Stimulated activated naive CD8-positive, alpha-beta T cell treated with anti-CD3 and anti-CD28 coated beads, Interleukin-15, Interleukin-2, amounts not matched to agents 100 U/mL and 50 U/mL, for 24 hours (primary cell): ENCODE measurements at regions not wholly inside any gene's neighbourhood (a gene's known extent, or its start where the extent isn't known, plus 50 kb on each side); places are given as distances from the start of the nearest gene placed in this dataset.

Experiments
- ATAC-seq: fragments of 150-1000 bp; cut with Tn5 transposase; one replicate; pipeline ENCODE4 v1.10.0; 2021
- DNase-seq: peaks from one replicate; pipeline ENCODE4 v3.0.0; 2021

- ATAC-seq, result no peak
These were observed 224.9 kb upstream of the ZNF717 start for GRCh38 chr3:76010252-76010651.

DNA sequence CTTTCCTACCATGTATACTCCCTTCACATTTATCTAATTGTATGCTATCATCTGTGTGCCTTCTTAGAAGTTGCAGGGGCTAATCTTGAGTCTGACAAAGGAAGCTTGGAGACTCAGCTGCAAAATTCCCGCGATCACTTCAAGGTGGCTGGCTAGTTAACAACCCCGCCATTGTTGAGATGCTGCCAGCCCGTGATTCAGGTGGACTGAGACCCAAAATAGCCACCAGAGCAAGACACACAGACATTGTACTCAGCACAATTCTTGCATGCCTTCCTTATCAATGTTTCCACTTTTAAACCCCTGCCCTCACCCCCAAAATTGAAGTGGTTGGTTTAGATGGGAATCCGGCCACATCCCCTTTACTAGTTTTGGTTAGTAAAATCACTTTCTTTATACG, 225.8 kb upstream of the ZNF717 start:
- ATAC-seq, result no peak
- no peak for DNase-seq

More at GRCh38 chr3:76010252-76010651, 224.9 kb upstream of the ZNF717 start:
- no peak for DNase-seq

DNA sequence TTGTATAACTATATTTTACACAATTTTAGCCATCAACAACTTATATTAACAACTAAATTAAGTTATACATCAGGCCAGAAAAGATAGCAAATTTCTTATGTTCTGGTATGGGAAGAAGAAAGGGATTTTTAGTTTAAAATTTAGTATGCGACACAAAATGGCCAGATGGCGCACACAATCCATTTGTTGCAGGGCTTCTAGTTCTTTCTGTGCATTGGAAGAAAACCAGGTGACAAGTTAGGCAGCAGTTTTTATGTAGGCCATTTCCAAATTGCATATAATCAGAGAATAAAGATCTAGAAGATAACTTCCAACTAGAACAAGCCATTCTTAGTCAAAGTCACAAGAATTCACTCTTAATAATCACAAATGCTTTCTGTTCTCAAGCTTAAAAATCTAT, 230.1 kb upstream of the ZNF717 start:
- no peak for DNase-seq
- ATAC-seq, result no peak

DNA sequence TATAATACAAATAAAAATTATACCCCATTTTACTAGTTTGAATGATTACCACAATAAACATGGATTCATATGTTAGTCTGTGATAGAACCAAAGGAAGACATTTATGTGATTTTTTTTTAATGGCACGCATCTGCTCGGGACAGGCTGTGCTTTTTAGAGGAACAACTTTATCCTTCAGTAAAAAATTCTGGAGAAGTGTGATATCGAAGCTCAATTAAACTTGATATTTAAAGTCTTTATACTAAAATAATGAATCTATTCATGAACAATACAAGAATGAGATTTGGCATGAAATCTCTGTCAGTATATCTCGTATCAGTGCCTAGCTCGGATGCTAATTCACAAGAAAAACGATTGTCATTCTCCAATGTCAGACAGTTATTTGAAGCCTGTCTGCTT, 230.8 kb upstream of the ZNF717 start:
- ATAC-seq (no peak), DNase-seq (no peak)

DNA sequence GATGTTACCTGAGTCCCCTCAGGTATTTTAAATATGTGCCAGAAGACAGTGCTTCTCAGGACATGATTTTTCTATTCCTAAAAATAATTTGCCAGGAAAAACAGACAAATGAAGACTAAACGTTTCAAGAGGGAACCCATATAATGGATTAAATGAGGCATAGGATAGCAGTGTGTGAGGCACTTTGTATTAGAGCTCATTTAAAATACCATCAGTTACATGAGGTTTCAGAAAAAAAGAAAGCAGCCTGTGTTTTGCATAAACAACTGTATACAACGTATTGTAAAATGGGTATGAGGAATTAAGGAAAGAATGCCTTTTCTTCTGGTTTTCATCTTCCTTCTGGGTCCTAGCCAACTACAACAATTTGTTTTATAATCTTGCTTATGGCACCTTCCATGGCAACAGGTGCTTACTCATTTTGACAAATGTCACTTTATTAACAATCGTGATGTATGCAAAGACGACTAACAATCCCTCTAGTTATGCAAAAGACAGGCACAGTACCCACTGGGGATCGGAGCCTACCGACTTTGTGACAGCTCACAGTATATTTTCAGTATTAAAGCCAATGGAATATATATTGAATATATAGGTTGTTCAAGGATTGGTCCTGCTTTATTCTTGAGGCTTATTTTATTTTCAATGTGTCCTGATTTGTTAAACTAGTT, 231.6 kb upstream of the ZNF717 start:
- ATAC-seq (no peak), DNase-seq (no peak)

DNA sequence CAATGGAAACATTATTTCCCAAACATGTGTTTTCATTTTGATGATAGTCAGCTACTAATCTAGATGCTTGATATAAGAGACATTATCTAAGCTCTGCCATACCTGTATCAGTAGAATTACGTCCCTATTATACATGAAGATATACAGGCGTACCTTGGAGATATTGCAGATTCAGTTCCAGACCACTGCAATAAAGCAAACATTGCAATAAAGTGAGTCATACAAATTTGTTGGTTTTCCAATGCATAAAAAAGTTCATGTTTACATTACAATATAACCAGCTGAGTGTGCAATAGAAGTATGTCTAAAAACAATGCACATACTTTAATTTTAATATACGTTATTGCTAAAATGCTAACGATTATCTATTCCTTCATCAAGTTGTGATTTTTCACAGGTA, 236.0 kb upstream of the ZNF717 start:
- ATAC-seq, result no peak
- no peak for DNase-seq

GRCh38 chr3:76024640-76025039, 239.3 kb upstream of the ZNF717 start:
- ATAC-seq, result no peak

DNA sequence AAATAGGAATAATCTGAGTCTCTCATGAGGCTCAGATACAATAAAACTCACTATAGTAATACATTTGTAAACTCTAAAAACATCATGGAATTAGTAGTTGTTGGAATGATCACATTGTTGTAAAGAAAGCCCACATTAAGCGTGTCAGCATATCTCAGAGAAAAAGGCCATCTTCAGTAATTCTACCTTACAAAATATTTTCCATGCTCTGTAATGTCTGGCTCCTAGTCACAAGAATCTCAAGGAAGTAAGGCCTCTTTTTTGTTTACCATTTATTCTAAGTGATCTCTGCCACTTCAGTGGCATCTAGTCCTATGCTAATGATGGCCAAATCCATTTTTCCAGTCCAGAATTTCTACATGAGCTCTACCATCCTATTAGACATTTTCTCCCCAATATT, 240.2 kb upstream of the ZNF717 start:
- DNase-seq, result no peak
- ATAC-seq, result no peak

More at GRCh38 chr3:76024640-76025039, 239.3 kb upstream of the ZNF717 start:
- no peak for DNase-seq

DNA sequence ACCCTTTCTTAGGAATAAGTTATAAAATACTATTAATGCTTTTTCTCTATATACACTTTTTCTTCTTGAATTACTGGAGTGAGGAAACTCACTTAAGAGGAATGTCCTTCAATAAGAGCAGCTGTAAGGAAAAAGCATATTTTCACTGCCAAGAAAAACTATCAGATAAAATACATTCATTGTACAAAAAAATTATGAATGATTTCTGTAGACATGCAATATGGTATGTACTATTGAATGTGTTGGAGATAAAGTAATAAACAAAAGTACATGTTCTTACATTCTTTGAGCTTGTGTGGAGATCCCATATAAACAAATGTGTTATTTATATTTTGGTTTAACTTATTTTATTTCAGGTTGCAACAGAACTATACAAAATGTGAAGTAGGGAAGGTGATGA, 241.0 kb upstream of the ZNF717 start:
- ATAC-seq (no peak), DNase-seq (no peak)

DNA sequence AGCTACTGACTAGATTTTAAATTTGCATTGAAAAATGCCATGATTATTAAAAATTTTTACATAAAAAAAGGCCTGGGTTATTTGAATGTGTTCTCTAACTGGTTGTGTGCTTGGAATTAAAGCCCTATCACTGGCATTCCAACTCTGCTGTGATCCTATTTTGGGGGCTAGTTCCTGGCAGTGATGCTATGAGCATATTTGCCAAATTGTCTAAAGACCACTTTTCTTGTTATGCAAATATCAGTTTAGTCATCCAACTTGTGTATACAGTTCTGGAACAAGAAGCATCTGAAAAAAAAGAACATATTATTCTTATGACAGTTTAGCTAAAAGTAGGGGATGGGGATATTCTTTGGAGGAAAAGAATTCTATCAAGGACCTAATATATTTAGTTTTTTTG, 243.4 kb upstream of the ZNF717 start:
- DNase-seq (no peak), ATAC-seq (no peak)

DNA sequence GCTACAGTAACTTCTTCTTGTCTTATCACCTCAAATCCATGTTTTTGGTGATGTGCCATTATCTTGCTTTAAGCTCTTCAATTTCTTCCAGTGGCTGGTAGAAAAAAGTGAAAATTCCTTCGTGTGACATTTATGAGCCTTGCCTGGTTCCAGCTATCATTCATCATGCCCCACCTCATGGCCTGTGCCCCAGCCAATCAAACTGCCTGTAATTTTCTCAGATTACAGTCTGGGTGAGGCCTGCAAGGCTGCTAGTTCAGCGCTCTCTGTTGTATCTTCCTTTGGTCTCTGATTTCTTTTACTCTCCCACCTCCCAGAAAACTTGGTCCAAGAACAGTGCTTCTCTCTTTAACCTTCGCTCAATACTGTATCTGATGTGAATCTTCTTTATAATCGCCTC, 249.3 kb upstream of the ZNF717 start:
- no peak for DNase-seq
- ATAC-seq, result no peak

- ATAC-seq (no peak), DNase-seq (no peak)
These were observed 249.8 kb upstream of the ZNF717 start for GRCh38 chr3:76035117-76035516.

GRCh38 chr3:76038949-76039348, 253.6 kb upstream of the ZNF717 start:
- DNase-seq (no peak), ATAC-seq (no peak)

DNA sequence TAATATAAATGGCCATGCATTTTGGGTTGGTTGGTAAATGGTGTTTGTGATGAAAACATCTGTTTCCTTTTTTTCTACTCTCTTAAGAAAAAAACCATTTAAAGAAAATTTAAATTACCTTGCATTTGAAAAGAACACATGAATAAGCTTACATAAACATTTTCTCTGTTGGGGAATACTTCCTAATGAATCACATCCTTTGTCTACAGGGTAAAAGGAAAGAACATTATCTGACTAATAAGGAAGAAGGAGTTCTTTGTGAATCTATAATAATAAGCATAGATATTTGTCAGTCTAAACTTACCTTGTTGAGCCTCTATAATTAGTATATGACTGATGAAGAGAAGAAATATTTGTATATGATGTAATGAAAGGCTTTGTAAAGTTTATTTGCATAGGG, 254.1 kb upstream of the ZNF717 start:
- ATAC-seq, result no peak
- no peak for DNase-seq

DNA sequence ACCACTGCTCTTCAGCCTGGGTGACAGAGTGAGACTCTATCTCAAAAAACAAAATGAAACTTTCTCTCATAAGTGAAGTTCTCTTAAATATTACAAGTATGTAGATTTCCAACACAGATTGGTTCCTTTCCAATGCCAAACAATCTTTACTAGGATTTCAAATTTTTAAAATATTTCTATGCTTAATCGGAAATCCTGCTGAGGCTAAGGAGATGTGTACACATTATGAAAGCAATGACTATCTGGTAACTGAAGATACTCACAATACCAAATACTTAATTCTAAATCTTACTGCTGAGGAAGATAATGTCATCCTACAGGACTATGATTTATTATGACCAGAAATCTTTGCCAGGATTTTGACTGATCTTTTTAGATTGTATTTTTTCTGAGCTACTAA, 255.6 kb upstream of the ZNF717 start:
- no peak for ATAC-seq
- no peak for DNase-seq

DNA sequence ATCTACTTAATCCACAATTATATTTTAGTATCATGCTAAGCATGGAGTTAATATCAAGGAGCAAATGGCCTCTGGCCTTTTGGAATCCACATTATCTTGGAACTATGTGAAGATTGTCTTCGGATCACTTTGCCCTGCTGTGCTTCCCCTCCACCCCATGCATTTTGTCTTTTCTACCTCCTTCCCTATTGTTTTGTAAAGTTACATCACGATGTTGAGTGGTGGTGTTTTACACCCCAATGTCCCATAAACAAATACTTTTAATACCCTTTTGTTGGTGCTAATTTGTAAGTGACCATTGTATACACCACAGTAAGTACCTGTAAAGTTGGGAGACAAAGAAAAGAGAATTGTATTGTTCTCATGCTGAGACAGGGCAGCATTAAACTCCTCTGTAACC, 258.4 kb upstream of the ZNF717 start:
- ATAC-seq, result no peak
- DNase-seq, result no peak

- ATAC-seq (no peak), DNase-seq (peak; percentile 13)
These were observed 259.6 kb upstream of the ZNF717 start for GRCh38 chr3:76044601-76045600.

GRCh38 chr3:76047368-76047767, 262.0 kb upstream of the ZNF717 start:
- DNase-seq (no peak), ATAC-seq (no peak)

DNA sequence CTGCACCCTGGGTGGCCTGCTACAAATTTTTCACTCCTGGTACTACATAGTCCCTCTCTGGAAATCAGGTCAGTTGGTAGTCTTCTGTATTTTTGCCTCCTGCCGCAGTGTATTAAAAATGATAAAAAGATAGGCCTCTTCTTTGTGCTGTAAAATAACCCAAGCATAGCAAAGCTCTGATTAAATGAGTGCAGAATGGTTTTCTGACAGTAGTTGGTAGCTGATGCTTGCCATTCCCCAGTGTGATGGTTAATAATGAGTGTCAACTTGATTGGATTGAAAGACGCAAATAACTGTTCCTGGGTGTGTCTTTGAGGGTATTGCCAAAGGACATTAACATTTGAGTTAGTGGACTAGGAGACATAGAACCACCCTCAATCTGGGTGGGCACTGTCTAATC, 264.4 kb upstream of the ZNF717 start:
- no peak for DNase-seq
- ATAC-seq, result no peak

DNA sequence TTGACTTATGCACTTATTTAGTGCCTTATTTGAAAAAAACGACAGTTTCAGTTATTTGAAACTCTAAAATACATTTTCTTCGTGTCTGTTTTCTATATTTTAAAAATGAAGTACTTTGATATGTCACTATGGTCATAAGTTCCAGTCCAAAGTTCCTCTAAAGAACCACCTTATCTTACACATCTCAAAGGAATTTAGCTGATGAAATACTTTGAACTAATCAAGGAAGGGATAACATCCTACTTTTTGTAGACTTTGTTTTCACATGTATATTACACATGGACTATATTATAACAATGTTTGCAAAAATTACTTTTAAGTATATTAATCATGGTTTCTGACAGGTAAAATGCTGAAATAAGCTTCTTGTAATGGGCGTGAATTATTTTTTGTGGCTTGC, 265.8 kb upstream of the ZNF717 start:
- ATAC-seq (no peak), DNase-seq (no peak)

DNA sequence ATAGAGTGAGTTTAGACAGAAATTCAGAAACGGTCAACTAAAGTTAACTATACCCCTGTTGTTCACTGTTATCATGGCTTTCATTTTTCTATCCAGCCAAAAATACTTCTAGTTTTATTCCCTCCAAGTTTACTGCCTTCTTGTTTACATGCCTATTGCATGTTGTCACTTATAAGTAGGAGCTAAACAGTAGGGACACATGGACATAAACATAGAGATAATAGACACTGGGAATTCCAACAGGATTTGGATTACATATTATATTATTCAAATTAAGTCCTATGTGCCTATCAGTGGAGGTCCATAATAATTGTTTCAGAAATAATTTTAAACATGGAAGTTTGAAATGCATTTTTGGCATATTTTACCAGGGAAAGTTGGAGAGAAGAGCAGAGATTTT, 269.1 kb upstream of the ZNF717 start:
- DNase-seq (no peak), ATAC-seq (no peak)

GRCh38 chr3:76061654-76062053, 276.3 kb upstream of the ZNF717 start:
- no peak for DNase-seq
- no peak for ATAC-seq

- DNase-seq, result no peak
- no peak for ATAC-seq
These were observed 277.7 kb upstream of the ZNF717 start for GRCh38 chr3:76063019-76063418.

DNA sequence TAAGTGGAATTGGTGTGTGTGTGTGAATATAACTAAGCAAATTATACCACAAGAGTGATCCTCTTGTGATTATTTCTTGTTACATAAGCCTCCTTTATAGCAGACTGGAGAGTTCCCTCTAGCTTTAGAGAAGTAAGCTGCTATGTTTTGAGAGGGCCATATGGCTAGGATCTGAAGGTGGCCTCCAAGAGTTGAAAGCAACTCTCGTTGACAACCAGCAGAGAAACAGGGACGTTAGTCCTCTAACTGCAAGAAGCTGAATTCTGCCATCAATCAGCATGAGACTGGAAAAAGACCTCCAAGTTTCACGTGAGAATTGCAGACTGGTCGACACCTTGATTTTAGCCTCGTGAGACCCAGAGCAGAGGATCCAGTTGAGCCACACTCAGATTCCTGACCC, 278.5 kb upstream of the ZNF717 start:
- DNase-seq (no peak), ATAC-seq (no peak)
